22Rv1 (cell line): ENCODE measurements at regions not wholly inside any gene's neighbourhood (a gene's known extent, or its start where the extent isn't known, plus 50 kb on each side); places are given as distances from the start of the nearest gene placed in this dataset.

Source experiments
- ZFX ChIP-seq: fragments of 450-650 bp; IDR thresholded peaks from 2 replicates; pipeline ENCODE4 v1.6.1; 2017; ENCODE audit warnings: antibody characterized with exemption, borderline replicate concordance
- TF ChIP-seq, protein P1 (sequence below): fragments of 450-650 bp; IDR thresholded peaks from 2 replicates; pipeline ENCODE4 v1.5.1; 2017; ENCODE audit warnings: mild to moderate bottlenecking

DNA sequence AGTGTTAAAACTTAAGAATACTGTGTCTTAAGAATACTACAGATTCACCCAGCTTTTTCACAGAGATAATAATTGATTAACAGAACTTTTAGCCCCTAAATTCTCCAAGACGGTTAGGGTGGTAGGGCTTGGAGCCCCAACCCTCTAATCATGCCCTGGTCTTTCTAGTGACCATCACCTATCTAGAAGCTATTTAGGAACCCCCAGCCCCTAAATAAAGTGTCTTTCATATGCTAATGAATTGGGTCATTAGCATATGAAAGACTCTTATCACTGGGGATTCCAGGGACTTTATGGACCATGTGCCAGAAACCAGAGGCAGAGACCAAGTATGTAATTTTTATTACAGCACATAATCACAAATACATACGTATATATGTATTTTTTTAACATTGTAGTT lies 999.7 kb upstream of the RAG2 start:
- TF ChIP-seq, protein P1, sequence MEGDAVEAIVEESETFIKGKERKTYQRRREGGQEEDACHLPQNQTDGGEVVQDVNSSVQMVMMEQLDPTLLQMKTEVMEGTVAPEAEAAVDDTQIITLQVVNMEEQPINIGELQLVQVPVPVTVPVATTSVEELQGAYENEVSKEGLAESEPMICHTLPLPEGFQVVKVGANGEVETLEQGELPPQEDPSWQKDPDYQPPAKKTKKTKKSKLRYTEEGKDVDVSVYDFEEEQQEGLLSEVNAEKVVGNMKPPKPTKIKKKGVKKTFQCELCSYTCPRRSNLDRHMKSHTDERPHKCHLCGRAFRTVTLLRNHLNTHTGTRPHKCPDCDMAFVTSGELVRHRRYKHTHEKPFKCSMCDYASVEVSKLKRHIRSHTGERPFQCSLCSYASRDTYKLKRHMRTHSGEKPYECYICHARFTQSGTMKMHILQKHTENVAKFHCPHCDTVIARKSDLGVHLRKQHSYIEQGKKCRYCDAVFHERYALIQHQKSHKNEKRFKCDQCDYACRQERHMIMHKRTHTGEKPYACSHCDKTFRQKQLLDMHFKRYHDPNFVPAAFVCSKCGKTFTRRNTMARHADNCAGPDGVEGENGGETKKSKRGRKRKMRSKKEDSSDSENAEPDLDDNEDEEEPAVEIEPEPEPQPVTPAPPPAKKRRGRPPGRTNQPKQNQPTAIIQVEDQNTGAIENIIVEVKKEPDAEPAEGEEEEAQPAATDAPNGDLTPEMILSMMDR: no peak
- TF ChIP-seq ZFX: no peak
